AML-193 (cell line): ENCODE measurements at regions not wholly inside any gene's neighbourhood (a gene's known extent, or its start where the extent isn't known, plus 50 kb on each side); places are given as distances from the start of the nearest gene placed in this dataset.
A peak's percentile ranks its signal among the peaks of the same experiment; 100 is the strongest.
"Not testable (repeated sequence)": the region's sequence is repeated elsewhere in the genome, so short reads cannot be mapped to it uniquely, and the experiment has no call there.

Experiments
- DNase-seq, 2 experiments: peaks; one replicate each; lab custom pipeline; 2025; lab: John Stamatoyannopoulos, UW

DNA sequence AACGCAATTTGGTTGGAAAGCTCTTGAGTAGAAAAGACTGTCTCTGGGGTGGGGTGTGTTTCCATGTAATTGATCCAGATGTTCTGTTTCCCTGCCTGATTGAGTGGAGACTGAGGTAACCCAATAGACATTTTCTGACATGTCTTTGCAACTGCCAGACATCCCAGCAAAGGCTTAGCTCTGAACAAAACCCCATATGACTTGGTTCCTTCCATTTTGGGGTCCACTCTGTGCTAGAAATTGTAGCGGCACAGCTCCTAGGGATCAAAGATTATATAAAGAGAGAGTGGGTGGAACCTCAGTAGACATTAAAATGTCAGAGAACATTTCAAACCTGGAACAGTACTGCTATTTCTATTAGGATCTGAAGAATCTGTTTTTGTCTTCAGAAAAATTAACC lies 189.3 kb downstream of the EDN1 start:
- DNase-seq = no peak

DNA sequence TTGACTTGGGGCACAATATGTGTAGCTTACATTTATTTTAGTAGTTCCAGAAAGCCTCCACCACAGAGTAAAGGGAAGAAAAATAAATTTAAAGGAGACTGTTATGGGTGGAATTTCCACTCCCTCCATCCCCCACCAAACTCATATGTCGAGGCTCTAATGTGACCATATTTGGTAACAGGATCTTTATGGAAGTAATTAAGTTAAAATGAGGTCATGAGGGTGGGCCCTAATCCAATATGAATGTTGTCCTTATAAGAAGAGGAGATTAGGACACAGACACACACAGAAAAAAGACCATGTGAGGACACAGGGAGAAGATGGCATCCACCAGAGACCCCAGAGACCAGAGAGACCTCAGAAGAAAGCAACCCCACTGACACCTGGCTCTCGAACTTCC lies 189.7 kb downstream of the EDN1 start:
- no peak for DNase-seq

DNA sequence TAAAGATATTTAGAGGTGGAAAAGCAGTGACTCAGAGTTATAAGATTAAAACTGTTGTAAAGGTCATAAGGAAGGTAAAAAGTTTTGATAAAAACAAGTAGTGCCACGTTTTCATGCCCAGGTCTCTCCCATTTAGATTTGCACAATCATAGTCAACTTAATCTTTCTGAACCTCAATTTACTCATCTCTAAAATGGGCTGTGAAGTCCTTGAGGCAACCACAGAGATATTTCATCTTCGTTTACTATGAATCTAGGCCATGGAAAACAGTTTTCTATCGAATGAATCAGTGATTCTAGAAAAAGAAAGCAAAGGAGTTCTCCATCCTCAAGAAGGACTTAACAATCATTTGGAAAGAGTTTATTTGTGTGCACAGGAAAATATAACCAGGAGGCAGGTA lies 190.2 kb downstream of the EDN1 start:
- DNase-seq = no peak

DNA sequence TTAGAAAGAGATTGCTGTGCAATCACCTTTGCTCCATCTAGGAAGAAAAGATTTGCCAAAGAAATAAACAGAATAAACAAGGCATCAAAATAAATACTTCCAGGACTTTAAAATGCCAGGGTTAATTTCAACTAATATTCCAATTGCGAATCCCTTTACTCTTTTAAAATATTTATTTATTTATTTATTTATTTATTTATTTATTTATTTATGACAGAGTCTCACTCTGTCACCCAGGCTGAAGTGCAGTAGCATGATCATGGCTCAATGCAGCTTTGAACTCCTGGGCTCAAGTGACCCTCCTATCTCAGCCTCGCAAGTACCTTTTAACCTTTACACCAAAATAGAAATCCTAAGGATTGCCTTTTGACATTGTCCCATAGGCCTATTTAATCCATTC lies 191.1 kb downstream of the EDN1 start:
- DNase-seq = no peak

DNA sequence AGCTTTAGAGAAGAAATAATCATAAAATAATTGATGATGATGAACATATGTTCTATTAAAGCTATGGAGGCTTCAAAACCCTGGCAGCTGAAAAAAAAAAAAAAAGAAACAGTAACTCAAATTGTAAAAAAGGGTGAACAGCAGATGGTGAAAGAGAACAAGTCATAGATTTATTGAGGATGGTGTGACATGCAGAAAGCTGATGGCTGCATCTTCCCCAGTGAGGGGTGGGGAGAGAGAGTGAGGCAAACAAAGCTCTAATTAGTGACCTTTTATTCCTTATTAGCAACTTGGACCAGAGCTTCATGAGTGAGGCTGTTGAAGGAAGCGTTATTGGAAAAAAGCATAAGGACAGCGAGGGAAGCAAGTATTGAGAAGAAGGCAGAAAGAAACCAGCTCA lies 191.7 kb downstream of the EDN1 start:
- DNase-seq = no peak

DNA sequence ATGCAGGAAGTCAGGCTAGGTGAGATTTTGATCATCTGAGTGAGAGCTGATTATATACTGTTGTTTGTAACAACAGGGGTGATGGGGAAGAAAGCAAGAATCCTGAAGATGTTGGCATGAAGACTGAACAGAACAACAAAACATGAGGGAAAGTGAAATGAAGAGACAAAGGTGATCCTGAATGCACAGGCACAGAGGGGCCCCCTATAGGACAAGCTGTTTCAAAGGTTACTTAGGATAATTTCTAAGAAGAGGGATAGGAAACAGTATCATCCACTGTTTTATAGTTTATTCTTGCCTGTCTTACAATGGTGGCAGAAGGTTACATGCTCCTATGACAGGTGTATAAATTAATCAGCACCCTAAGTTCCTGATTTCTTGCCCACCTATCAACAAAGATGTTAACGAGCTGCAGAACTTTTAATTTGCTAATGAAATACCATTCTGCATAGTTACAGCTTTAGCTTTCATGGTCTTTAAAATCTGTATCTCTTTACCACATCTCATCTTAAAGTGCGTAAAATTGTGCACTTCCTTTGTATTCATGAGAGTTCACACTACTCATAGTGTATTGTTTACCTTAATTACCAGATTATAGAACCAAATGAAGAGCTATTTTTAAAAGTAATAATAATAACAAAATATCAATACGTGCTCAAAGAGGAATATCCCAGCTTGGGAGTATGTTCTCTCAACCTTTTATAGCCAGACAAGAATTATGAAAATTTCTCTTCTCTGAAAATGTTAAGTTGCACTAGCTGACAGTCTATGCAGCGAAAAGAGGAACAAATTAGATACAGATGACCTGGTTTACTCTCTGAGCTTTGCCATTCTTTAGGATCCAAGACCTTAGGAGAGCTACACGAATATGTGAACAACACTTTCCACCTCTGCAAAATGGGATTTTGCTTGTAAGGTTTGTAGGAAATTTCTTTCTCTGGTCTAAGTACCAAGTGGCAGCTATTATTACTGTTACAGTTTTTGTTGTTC lies 192.5 kb downstream of the EDN1 start:
- peak in 1 of 2 experiments; percentile 23 for DNase-seq

DNA sequence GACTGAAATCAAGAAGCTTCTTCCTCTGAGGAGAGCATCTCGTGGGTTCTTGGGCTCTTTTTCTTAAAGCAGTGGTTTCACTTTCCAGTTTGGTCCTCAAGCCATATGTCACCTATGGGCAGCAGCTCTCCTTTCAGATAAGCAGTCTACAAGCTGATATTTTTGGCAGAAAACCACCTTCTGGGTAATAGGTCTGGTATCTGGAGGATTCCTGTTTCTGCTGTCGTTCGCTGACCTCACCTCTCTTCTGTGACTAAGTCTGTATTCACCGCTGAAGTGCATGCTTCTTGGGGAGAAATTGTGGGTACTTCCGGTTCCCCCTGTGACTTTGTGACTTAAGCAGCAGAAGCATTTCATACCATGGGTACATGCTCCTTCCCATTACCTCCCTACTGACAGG lies 193.6 kb downstream of the EDN1 start:
- DNase-seq = no peak

DNA sequence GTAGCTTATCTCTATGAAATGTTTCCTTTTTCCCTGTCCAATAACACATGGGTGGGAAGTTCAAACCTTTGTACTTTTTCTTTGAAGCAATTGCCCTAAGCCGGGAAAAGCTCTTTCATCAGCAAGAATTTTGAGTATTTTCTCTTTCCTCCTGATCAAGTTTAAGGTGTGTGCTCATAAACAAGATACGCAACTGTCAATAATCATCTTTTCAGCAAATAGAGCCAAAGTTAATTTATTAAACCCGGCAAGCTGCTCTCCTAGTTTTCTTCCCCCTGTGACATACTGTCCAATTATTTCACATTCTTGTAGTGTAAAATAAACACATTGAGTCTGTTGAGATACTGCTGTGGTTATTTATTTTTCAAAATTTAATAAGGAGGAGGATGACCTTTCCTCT lies 194.4 kb downstream of the EDN1 start:
- no peak for DNase-seq

DNA sequence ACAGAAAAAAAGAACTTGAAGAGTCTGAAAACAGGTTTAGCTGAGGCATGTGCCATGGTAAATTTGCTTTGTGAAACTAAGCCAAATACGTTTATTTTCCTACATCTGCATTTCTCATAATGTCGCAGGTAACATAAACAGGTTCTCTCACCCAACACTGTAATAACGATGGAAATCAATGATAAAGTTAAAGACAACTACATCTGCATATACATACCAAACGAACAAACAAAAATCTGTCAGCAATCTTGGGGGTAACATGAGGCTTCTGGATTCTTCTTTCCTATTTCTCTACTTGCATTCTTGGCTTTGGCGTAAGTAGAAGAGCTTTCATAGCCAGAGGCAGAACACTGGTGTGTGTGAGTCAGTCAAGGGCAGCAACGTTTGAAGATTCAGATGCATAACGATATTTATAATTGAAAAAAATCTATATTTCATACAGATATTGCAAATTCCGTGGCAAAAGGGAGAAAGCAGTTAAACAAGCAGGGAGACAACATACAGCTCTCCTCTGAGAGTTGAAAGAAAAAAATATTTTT lies 195.1 kb downstream of the EDN1 start:
- no peak for DNase-seq

DNA sequence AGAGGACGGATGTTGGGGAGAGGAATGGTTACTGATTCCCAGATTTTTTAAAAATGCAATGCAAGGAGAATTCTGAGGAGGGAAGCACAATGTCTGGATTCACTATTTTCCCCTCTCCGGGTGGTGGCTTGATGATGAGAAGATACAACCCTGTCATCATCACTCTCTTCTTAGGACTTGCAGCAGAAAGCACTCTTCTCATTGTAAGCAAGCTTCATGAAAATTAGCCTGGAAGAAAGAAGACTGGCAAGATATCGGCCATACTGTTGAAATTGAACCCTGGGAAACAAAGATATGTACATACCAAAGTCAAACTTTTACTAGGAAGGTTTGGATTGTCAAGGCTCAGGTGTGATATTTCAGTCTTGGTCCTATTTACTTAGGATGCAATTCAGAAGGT lies 195.7 kb downstream of the EDN1 start:
- no peak for DNase-seq

DNA sequence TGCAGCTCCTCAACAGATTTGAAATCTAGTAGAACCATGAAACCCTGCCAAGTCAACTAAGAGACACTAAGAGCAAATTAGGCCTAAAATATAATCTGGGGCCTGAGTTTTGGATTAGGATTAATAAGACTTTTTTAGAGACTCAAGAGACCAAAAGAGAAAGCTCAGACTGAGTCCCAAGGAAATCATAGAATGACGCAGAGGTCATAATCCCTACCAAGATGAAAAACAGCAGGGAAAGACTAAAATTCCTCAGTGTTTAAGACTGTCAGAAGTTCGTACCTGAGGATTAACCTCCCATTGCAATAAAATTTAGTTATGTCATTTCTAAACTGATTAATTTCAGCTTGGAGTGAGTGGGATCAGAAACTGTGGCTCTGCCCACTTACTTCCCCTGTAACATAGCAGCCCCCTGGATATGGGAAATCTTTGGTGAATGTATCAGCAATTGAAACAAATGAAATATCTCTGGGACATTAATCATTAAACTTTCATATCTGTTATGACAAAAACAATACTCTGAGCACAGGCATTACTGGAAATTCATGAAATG lies 200.3 kb downstream of the EDN1 start:
- DNase-seq = no peak

DNA sequence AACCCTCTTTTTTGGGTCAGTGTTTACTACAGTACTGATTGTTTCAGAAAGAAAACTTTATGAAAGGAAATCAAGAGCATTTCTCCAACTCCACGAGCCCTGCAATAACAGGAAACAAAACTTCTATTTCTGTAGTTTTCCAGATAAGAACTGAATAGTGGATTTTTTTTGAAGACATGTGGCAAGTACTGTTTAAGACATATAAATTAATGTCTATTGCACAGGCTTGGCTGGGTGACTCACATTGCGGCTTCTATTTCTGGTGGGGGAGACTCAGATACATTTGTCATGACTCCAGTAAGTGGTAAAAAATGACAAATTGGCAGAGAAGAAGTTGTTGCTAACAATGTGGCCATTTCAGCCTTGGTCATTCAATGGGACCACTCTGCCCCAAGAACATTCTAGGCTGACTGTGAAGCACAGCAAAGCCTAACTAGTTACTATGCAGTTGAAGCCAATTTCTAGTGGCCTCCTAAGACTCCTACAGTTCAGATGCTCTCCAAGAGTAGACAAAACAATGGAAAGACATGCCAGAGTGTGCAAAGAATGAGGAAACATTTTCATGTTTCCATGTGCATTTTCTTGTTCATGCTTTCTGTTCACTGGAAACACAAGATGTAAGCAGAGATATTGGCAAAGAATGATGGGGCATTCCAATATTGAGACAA lies 200.9 kb downstream of the EDN1 start:
- DNase-seq = no peak

DNA sequence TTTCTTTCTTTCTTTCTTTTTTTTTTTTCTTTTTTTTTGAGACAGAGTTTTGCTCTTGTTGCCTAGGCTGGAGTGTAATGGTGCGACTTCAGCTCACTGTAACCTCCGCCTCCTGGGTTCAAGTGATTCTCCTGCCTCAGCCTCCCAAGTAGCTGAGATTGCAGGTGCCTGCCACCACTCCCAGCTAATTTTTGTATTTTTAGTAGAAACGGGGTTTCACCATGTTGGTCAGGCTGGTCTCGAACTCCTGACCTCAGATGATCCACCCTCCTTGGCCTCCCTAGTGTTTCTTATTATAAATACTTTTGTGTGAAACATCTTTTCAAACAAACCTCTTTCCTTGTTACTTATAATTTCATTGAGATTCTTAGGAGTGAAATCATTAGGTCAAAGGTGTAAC lies 202.8 kb downstream of the EDN1 start:
- DNase-seq = not testable (repeated sequence)

DNA sequence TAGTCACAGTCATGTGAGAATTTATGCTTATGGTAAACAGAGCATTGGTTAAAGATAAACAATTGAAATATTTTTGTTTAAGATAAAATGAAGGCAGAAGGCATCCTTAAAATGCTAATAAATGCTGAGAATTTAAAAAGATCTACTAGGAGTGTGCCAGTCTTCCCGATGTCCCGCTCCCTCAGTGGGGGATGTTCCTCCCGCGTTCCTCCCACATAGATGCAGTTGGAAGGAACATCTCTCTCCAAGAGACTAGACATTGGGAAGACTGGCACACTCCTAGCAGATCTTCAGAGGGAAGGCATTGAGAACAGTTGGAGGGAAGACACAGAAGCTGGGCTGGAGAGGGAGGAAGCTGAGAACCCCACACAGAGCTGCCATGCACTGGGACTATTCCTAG lies 203.3 kb downstream of the EDN1 start:
- no peak for DNase-seq

DNA sequence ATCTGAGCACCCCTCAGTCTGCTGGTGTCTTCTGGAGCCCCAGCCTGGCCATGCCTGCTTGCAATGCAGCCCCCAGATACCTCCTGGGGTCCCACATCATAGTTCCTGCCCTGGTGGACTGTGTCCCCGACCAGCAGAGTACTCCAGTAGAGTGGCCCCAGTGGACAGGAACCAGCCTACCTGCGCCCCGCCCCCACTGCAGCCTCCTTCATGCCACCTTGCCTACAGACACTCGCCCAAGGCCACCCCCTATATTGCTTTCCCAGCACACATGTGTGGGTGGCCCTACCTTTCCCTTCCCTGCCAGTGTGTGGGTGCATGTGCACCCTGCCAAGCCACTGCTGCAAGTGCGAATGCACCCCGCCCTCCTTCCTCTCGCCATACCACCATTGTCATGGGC lies 204.0 kb downstream of the EDN1 start:
- DNase-seq = no peak

DNA sequence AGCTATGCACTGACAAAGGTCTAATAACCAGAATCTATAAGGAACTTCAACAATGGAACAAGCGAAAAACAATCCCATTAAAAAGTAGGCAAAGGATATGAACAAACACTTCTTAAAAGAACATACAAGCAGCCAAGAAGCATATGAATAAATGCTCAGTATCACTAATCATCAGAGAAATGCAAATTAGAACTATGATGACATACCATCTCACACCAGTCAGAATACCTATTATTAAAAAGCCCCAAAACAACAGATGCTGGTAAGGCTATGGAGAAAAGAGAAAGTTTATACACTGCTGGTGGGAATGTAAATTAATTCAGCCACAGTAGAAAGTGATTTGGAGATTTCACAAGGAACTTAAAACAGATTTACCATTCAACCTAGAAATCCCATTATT lies 211.8 kb downstream of the EDN1 start:
- no peak for DNase-seq

DNA sequence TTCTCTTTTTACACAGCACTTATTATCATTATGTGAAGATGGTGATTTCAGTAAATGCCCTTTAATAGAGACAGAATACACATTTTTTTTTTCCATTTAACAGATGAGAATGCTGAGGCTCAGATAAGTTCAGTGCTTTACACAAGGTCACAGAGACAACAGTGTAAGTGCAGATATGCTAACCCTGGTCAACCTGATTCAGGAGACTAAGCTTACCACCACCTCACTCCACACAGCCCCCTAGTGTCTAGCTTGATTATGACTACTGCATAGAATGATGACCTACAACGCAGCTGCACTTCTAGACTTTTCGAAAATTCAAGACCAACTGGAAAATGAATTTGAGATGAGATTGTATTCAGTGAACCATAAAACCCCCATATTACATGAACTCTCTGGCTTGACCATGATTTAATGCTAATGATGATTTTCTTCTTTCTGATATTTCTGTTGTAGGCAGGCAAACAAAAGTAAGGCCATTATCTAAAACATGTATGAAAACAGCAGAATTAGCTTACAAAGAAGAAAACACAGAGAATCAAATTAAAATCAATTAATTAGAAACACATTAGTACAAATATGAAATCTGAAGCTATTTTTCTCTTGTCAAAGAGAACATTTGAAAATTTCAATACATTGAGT lies 212.1 kb upstream of the PHACTR1 start:
- DNase-seq = peak; percentile 16 to 21

DNA sequence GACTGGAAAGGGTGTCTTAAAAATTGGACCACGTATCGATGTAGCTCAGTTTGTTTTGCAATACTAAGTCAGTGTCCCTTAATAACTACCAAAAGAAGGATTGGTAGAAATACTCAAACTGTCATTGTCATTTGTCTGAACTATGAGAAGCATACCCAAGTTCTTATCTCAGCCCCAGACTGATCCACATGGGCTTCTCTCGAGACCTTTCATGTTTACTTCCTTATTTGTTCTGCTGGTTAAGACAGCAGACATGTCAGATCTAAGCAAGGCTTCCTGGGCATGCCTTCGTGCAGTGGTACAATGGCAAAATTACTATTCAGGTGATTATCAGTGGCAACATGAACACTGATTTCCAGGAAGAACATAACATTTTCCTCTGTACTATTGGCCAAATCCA lies 211.1 kb upstream of the PHACTR1 start:
- DNase-seq = no peak

DNA sequence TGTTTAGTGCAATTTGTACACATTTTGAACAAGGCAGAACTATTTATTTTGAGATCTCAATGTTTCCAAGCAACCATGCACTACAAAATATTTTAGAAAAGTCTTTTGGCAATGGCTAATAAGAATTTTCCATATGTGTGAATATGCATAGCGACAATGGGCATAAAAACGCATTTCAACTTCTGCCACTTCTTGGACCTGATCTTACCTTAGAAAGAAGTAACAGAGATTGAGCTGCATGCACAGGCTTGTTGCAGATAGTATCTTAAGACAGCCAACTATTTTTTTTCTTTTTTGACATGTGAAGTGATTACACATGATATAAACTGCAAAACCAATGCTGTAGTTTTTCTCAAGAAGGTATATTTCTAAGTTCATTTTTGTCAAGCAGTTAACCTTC lies 210.4 kb upstream of the PHACTR1 start:
- DNase-seq = no peak

DNA sequence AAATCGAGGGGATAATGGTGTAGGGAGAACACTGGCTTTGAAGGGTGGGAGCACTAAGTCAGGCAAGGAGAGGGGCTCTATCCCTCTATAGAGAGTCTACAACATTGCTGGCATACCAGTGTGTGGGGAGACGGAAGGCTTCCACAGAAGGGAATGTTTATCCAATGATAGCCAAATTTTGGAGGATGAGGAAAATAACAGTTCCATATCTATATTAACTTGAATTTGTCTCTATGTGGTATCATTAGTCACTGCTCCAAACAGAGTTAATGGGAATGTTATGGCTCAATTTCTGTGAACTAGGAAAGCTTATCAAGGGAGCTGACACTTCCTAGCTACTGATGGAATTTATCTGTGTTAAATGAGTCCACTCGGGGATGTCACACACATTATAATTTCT lies 208.9 kb upstream of the PHACTR1 start:
- DNase-seq = no peak

DNA sequence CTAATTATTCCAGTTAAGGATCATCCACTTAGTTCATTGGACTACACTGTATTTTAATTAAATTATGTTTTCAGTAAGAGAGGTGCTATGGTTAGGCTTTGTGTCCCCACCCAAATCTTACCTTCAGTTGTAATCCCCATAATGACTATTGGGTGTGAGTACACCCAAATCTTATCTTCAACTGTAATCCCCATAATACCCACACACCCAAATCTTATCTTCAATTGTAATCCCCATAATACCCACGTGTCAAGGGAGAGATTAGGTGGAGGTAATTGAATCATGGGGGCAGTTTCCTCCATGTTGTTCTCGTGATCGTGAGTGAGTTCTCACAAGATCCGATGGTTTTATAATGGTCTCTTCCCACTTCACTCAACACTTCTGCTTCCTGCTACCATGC lies 208.0 kb upstream of the PHACTR1 start:
- no peak for DNase-seq

DNA sequence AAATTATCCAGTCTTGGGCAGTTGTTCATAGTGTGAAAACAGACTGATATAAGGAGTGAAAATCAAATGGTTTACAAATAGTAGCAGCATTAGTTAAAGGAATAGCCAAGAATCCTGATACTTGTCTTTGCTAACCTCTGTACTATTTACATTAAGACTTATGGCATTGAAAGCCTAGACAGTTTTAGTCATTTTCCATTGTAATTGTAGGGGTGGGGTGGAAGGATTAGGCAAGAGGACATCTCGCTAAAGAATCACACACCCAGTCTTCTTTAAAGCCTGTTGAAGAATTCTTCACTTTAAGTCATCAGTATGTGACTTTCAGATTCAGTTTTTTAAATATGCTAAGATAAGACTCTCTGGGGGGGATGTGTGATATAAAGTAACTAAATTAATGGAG lies 207.5 kb upstream of the PHACTR1 start:
- no peak for DNase-seq
